NCI-H1092 (cell line): ENCODE measurements at regions not wholly inside any gene's neighbourhood (a gene's known extent, or its start where the extent isn't known, plus 50 kb on each side); places are given as distances from the start of the nearest gene placed in this dataset.

Experiments
- DNase-seq: peaks from one replicate; lab custom pipeline; 2025; lab: John Stamatoyannopoulos, UW

DNA sequence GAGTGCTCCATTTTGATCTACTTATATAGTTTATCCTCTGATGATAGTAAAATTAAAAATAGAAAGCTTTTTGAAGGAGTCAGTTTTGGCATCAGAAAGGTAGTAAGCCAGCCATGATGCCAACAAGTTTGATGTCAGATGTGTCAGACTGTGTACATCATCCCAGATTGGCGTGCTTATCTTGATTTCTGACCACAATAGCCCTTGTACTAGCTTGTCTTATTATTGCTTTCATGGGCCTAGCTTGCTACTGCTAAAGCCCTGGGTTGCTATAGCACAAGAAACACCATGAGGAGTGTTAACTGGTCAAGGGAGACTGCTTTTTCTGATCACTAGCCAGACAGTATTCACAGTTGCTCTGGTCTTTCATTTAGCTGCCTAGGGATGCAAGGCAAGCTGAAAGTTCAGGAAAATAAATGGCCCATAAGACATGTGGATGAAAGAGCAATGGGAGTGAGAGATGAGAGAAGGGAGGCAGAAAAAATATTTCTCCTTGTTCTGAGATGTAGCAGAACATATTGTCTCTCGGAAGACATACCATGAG lies 1038.5 kb downstream of the JRKL start:
- DNase-seq: no peak

- no peak for DNase-seq
These were observed 1041.1 kb downstream of the JRKL start for GRCh38 chr11:97430877-97431276.

DNA sequence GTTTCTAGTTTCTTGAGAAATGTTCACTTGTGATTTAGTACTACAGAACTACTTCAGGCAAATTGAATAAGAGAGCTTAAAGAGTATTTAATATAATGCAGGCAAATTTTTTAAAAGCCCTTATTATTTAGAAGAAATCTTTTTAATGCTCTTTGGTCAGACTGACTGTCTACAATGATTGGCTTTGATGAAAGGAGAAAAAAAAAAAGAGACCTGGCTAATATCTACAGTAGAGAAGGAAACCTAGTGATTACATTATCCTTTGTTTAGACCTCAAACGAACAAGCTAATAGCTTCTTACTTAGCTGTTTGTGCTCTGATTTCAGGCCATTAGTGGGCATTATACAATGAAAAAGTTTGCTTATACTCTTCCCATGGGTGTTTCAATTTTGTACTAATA lies 1043.1 kb downstream of the JRKL start:
- no peak for DNase-seq

GRCh38 chr11:97445561-97445960 lies 1055.7 kb downstream of the JRKL start:
- no peak for DNase-seq

DNA sequence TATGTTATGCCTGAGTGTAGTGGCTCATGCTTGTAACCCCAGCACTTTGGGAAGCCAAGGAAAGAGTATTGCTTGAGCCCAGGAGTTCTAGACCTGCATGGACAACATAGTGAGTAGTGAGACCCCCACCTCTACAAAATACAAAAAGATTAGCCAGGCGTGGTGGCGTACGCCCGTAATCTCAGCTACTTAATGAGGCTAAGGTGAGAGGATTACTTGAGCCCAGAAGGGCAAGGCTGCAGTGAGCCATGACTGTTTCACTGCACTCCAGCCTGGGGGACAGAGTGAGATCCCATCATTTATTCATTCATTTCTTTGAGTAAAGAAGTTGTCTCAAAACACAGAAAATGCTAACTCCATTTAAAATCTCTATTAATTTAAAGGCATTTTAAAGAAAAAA lies 1061.6 kb downstream of the JRKL start:
- DNase-seq: no peak

DNA sequence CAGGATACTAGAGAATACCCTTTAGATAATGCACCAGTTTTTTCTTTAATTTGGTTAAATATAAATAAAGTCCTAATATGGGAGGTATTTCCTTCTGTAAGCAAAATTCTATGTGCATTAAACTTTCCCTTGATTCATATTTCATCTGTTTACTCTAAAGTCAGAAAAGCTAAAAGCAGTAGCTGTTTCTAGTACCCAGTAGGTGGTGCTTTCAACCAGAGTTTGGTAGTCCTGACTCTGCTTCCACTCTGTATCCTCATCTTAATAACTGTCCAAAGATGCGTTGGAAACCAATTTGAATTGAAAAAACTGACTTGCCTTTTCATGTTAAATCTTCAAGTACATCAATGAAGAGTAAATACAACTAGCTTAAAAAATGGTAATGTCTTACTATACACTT lies 1065.2 kb downstream of the JRKL start:
- DNase-seq: peak; percentile 27

DNA sequence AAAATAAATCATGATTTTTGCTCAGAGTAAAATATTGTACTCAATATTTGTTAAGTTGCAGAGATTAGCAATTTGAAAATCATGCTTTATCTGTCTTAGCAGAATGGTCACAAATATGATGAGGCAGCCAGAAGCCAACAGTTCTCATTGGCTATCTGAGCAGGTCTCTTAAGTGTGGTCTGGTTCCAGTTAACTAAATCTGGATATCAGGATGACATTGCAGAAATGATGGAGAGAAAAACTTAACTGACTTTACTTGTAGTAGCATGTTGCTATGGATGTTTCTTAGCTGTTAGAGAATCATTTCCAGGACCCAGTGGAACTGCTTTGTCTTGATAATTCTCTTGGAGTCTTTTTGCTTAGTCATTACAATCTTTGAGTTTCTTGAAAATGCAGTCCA lies 1070.3 kb downstream of the JRKL start:
- DNase-seq: no peak

GRCh38 chr11:97461044-97461880 lies 1071.4 kb downstream of the JRKL start:
- DNase-seq: no peak

DNA sequence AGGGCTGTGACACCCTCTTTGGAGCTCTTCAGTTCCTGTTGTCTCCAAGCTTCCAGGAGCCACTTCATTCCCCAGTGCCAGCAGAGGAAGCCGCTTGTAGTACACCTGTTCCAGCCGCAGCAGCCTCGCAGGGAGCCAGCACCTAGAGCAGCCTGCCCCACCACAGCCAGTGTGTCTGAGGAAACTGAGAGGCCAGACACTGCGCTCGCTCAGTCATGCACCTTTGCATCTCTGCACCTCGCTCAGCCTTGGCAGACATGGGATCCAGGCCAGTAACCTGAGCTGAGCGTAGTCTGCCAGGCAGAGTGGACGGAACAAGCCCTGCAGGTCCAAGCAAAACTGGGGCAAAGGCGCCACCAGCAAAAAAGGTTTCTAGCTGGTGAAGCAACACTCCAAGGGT lies 1072.1 kb downstream of the JRKL start:
- no peak for DNase-seq

- no peak for DNase-seq
These were observed 1074.1 kb downstream of the JRKL start for GRCh38 chr11:97463891-97464290.

- DNase-seq: no peak
These were observed 1081.7 kb downstream of the JRKL start for GRCh38 chr11:97471480-97471879.

GRCh38 chr11:97487387-97487786 lies 1097.6 kb downstream of the JRKL start:
- no peak for DNase-seq

GRCh38 chr11:97498891-97499290 lies 1109.1 kb downstream of the JRKL start:
- DNase-seq: no peak

DNA sequence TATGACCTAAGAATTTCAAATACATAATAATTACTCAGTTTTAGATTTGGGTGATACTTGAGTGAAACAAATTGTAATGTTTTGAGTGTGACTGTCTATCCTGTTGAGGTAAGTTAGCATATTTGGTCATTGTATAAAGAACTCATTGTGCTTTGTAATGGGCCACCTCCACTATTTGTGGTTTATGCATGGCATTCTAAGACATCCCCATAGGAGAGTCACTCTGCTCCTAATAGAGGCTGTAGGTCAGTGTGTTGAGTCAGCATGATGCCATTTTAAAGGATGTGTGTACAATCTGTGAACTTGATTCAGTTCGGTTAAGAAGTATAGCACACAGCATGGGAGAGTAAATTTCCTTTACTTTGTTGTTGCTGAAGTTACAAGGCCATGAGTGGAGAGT lies 1112.4 kb downstream of the JRKL start:
- no peak for DNase-seq

- no peak for DNase-seq
These were observed 1116.4 kb downstream of the JRKL start for GRCh38 chr11:97506076-97506759.

GRCh38 chr11:97514446-97514845 lies 1124.6 kb downstream of the JRKL start:
- no peak for DNase-seq

GRCh38 chr11:97516688-97517087 lies 1126.9 kb downstream of the JRKL start:
- DNase-seq: no peak

- DNase-seq: no peak
These were observed 1135.5 kb downstream of the JRKL start for GRCh38 chr11:97525273-97525672.

- no peak for DNase-seq
These were observed 1147.8 kb downstream of the JRKL start for GRCh38 chr11:97537407-97538150.

DNA sequence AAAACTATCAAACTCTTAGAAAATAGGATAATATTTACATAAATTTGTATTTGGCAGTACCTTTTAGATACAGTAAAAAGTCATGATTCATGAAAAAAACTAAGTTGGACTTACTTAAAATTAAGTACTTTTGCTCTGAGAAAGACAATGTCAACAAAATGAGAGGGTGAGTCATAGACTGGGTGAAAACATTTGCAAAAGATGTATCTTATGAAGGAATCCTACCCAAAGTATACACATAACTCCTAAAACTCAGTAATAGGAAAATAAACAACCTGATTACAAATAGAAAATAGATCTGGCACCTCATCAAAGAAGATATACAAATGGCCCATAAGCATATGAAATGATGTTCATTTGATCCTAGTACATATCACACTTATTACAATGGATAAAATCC lies 1154.6 kb downstream of the JRKL start:
- no peak for DNase-seq

GRCh38 chr11:97548280-97548679 lies 1158.5 kb downstream of the JRKL start:
- no peak for DNase-seq

GRCh38 chr11:97557399-97557798 lies 1167.6 kb downstream of the JRKL start:
- DNase-seq: no peak

DNA sequence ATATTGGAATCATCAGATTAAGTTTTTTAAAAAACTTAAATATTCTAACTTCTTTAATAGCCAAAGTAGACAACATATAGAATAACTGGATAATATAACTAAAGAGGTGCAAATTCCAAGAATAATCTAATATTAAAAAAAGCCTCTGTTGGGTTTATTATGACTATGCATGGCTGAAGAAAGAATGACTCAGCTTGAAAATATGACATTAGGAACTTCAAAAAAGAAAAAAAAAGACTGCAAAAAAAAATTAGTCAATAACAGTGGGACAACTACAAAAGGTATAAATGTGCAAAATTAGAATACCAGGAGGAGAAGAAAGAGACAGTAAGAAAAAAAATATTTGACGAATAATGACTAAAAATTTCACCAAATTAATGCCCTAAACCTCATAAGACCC lies 1178.0 kb downstream of the JRKL start:
- no peak for DNase-seq
